ENCODE measurements at regions not wholly inside any gene's neighbourhood (a gene's known extent, or its start where the extent isn't known, plus 50 kb on each side); places are given as distances from the start of the nearest gene placed in this dataset.

GRCh38 chr6:126432564-126432963, 92.6 kb downstream of the CENPW start:
- Histone ChIP-seq H3K9me3 (ENCODE audit: insufficient read depth, low read length) (no peaks in the 10 kb centered on the region), H3K4me3 (ENCODE audit: insufficient read depth, low read length, poor library complexity, severe bottlenecking) (no peak overlapping the region), H3K36me3 (ENCODE audit: low read length) (no peaks in the 10 kb centered on the region), H3K27ac (ENCODE audit: low read depth, low read length) (no peak overlapping the region), H3K79me2 (ENCODE audit: insufficient read depth, low read length) (no peaks in the 10 kb centered on the region), H3K4me2 (ENCODE audit: low read depth, low read length, poor library complexity, severe bottlenecking) (no peak overlapping the region), H3K9me2 (replicated peaks; ENCODE audit: insufficient read depth, low read length) (no peaks in the 10 kb centered on the region), H3F3A (ENCODE audit: insufficient read depth) (no peaks in the 10 kb centered on the region), H2AFZ (ENCODE audit: low read depth, low read length, severe bottlenecking) (no peak overlapping the region), H4K20me1 (ENCODE audit: low read depth, low read length) (no peaks in the 10 kb centered on the region), H3K27me3 (ENCODE audit: low read length) (no peaks in the 10 kb centered on the region), H3K9ac (ENCODE audit: low read length) (no peak overlapping the region)
- TF ChIP-seq CTCF (IDR thresholded peaks at IDR 0.05; ENCODE audit: insufficient read depth, low read length, poor library complexity, severe bottlenecking) (no peak), EZH2phosphoT487 (conservative IDR thresholded peaks at IDR 0.05; ENCODE audit: low read length) (no peak)

GRCh38 chr6:126433927-126434326, 94.0 kb downstream of the CENPW start:
- Histone ChIP-seq H3K9me3 (ENCODE audit: insufficient read depth, low read length) (no peaks in the 10 kb centered on the region), H3K36me3 (ENCODE audit: low read length) (no peaks in the 10 kb centered on the region)

GRCh38 chr6:126437205-126437604, 97.3 kb downstream of the CENPW start:
- Histone ChIP-seq H3K79me2 (ENCODE audit: insufficient read depth, low read length) (no peaks in the 10 kb centered on the region), H2AFZ (ENCODE audit: low read depth, low read length, severe bottlenecking) (no peak overlapping the region), H3K9me2 (replicated peaks; ENCODE audit: insufficient read depth, low read length) (no peaks in the 10 kb centered on the region), H4K20me1 (ENCODE audit: low read depth, low read length) (no peaks in the 10 kb centered on the region), H3K27me3 (ENCODE audit: low read length) (no peaks in the 10 kb centered on the region), H3K4me3 (ENCODE audit: insufficient read depth, low read length, poor library complexity, severe bottlenecking) (no peak overlapping the region), H3K4me2 (ENCODE audit: low read depth, low read length, poor library complexity, severe bottlenecking) (no peak overlapping the region), H3K27ac (ENCODE audit: low read depth, low read length) (no peak overlapping the region), H3F3A (ENCODE audit: insufficient read depth) (no peaks in the 10 kb centered on the region), H3K9ac (ENCODE audit: low read length) (no peak overlapping the region), H3K9me3 (ENCODE audit: insufficient read depth, low read length) (no peaks in the 10 kb centered on the region), H3K36me3 (ENCODE audit: low read length) (no peaks in the 10 kb centered on the region)
- no peak for TF ChIP-seq EZH2phosphoT487 (conservative IDR thresholded peaks at IDR 0.05; ENCODE audit: low read length)

More at GRCh38 chr6:126433927-126434326, 94.0 kb downstream of the CENPW start:
- no peak overlapping the region for H3K4me2 ChIP-seq (ENCODE audit: low read depth, low read length, poor library complexity, severe bottlenecking)
- H2AFZ ChIP-seq (ENCODE audit: low read depth, low read length, severe bottlenecking) = no peak overlapping the region
- H3K27me3 ChIP-seq (ENCODE audit: low read length) = no peaks in the 10 kb centered on the region
- H3F3A ChIP-seq (ENCODE audit: insufficient read depth) = no peaks in the 10 kb centered on the region
- no peaks in the 10 kb centered on the region for H3K9me2 ChIP-seq (replicated peaks; ENCODE audit: insufficient read depth, low read length)
- no peak for TF ChIP-seq EZH2phosphoT487 (conservative IDR thresholded peaks at IDR 0.05; ENCODE audit: low read length)
- no peak for TF ChIP-seq CTCF (IDR thresholded peaks at IDR 0.05; ENCODE audit: insufficient read depth, low read length, poor library complexity, severe bottlenecking)
- no peaks in the 10 kb centered on the region for H3K79me2 ChIP-seq (ENCODE audit: insufficient read depth, low read length)
- H3K9ac ChIP-seq (ENCODE audit: low read length) = no peak overlapping the region
- no peaks in the 10 kb centered on the region for H4K20me1 ChIP-seq (ENCODE audit: low read depth, low read length)
- H3K4me3 ChIP-seq (ENCODE audit: insufficient read depth, low read length, poor library complexity, severe bottlenecking) = no peak overlapping the region
- no peak overlapping the region for H3K27ac ChIP-seq (ENCODE audit: low read depth, low read length)

- H3K79me2 ChIP-seq (ENCODE audit: insufficient read depth, low read length) = no peaks in the 10 kb centered on the region
- H3K27me3 ChIP-seq (ENCODE audit: low read length) = no peaks in the 10 kb centered on the region
- no peak overlapping the region for H2AFZ ChIP-seq (ENCODE audit: low read depth, low read length, severe bottlenecking)
- no peak overlapping the region for H3K9ac ChIP-seq (ENCODE audit: low read length)
- H3K27ac ChIP-seq (ENCODE audit: low read depth, low read length) = no peak overlapping the region
- TF ChIP-seq EZH2phosphoT487 (conservative IDR thresholded peaks at IDR 0.05; ENCODE audit: low read length) (no peak), CTCF (IDR thresholded peaks at IDR 0.05; ENCODE audit: insufficient read depth, low read length, poor library complexity, severe bottlenecking) (no peak)
- H3K9me2 ChIP-seq (replicated peaks; ENCODE audit: insufficient read depth, low read length) = no peaks in the 10 kb centered on the region
- H3K9me3 ChIP-seq (ENCODE audit: insufficient read depth, low read length) = no peaks in the 10 kb centered on the region
- no peaks in the 10 kb centered on the region for H3K36me3 ChIP-seq (ENCODE audit: low read length)
- no peaks in the 10 kb centered on the region for H4K20me1 ChIP-seq (ENCODE audit: low read depth, low read length)
- no peak overlapping the region for H3K4me2 ChIP-seq (ENCODE audit: low read depth, low read length, poor library complexity, severe bottlenecking)
- H3K4me3 ChIP-seq (ENCODE audit: insufficient read depth, low read length, poor library complexity, severe bottlenecking) = no peak overlapping the region
- no peaks in the 10 kb centered on the region for H3F3A ChIP-seq (ENCODE audit: insufficient read depth)
These were observed 99.1 kb downstream of the CENPW start for GRCh38 chr6:126439040-126439439.
